GM21447 (cell line): ENCODE measurements at regions not wholly inside any gene's neighbourhood (a gene's known extent, or its start where the extent isn't known, plus 50 kb on each side); places are given as distances from the start of the nearest gene placed in this dataset.

Experiments
- ATAC-seq: cut with Tn5 transposase; IDR thresholded peaks from one replicate; pipeline ENCODE4 v1.9.1; 2021; ENCODE audit not compliant: unreplicated experiment

DNA sequence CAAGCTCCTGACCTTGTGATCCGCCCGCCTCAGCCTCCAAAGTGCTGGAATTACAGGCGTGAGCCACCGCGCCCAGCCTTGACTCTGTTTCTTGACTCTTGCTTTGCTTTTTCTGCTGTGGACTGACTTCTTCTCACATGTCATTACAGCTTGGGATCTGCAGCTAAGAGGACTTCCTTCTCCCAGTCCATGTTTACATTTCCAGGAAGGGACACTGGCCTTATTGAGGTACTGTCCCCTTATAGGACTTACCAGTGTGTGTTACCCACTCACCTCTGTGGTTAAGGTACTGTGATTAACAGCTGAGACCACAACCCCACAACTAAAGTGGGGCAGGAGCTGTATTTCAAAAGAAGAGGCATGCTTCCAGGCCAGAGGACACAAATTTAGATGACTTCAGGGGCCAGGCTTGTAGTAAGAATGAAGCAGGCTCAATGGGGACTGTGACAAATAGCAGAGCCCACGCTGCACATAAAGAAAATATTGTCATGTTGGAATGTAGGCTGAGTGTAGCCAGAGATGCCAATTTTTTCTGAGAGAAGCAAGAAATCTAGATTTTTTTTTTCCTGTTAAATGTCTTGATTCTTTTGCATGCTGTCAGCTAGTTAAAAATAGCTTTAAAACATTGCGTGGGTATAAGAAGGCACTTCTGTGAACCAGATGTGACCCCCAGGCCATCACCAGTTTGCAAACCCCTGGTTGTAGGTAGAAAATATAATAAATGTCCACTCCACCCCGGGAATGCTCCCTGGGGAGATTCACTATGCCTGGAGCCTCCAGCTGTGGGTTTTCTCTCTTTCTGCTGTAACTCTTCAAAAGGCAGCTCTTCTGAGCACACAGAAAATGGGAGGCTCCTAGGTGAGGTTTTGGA, 75.0 kb downstream of the PTPDC1 start:
- no peak for ATAC-seq

DNA sequence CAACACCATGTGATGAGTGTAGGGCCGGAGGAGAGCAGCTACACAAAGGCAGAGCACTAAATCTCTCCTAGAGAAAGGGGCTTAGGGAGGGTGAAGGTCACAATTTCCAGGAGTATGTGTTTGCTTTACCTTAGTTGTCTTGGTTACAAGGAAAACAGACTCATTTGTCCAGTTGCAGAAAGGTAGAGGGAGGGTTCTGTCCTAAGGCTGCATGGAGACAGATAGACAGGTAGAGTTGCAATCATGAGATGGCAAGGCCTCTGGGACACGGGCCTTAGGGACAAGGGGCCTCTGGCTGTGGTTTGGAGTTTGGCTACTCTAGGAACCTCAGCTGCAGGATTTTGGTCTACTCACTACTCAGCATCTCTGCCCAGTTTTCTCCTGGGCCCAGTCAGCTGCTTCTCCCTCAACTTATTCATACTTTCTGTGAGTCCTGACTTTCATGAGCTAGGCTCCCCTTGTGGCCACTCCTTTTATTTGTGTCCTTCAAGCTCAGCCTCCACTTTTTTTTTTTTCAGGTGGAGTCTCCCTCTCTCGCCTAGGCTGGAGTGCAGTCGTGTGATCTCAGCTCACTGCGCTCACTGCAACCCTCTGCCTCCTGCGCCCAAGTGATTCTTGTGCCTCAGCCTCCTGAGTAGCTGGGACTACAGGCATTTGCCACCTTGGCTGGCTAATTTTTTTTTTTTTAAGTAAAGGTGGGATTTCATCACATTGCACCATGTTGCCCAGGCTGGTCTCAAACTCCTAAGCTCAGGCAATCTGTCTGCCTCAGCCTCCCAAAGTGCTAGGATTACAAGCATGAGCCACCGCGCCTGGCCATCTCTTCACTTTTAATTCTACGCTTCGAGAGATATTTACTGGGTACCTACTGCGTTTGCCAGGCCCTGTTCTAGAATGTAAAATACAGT, 76.6 kb downstream of the PTPDC1 start:
- no peak for ATAC-seq

DNA sequence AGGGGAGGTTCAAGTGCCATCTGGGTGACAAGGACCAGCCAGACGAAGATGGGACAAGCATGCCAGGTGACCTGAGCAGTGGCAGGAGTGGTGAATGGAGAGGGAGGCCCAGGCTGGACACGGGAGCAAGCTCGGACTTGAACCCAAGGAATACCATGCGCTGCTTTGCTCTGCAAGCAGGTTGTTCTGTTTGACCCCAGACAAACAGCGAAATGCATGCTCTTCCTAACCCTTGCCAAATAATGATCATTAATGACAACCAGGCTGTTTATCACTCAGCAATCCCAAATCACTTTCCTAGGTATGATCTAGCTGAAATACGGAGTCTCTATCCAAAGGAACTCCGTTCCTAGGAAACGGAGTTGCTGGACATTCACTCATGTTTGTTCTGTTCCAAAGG, 77.4 kb downstream of the PTPDC1 start:
- ATAC-seq = no peak

DNA sequence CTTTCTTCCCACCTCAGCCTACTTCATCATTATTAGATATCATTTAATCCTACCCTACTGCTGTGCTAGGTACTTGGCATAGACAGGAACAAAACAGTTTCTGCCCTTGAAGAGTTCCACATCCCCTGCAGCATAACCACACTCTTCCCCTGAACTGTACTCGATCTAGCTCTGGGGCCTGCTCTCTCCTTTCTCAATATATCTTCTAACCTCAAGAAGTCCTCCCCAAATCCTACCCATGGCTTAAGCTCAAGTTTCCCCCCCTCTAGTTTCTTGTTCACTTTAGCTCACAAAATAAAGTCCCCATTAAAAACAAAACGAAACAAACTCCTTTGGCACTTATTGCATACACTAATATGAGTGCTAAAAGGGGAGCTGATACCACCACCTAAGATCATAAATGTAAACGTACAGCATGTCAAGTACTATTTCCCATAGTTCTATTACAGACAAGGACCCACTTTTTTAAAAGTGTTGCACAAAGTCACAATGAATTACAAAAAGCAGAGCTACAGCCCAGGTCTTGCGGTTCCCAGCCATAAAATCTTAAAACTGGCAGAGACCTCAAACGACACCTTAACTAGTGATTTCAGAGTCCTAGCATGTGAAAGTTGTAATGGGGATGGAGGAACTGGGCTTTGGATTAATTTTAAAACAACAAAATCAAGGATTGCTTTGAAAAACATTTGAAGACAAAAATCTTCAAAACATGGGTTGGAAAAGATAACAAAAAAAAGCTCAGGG, 80.7 kb downstream of the PTPDC1 start:
- ATAC-seq = no peak

DNA sequence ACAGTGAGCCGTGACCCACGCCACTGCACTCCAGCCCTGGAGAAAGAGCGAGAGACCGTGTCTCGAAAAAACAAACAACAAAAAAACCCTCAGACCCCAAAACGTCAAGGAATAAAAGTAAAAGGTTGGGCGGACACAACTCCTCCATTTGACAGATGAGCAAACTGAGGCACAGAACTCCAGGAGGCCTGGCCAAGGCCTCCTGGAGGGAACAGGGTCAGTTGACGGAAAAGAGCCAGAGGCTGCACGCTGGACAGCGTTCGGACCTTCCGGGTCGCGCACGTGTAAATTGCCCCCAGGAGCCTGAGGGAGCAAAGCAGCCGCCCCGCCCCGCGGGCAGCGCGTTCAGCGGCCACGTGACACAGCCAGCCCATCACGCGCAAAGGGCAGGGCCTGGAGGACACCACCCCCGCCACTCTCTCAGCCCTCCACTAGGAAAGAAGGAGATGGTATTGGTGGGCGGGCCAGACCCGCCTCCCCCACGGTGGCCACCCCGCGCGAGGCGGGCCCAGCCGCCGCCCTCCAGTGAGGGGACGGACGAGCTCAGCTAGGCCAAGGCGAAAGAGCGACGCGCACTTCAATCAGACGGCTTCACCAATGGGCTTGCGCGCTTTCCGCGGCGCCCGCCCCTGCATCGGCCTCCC, 81.5 kb downstream of the PTPDC1 start:
- ATAC-seq = peak; percentile 86

DNA sequence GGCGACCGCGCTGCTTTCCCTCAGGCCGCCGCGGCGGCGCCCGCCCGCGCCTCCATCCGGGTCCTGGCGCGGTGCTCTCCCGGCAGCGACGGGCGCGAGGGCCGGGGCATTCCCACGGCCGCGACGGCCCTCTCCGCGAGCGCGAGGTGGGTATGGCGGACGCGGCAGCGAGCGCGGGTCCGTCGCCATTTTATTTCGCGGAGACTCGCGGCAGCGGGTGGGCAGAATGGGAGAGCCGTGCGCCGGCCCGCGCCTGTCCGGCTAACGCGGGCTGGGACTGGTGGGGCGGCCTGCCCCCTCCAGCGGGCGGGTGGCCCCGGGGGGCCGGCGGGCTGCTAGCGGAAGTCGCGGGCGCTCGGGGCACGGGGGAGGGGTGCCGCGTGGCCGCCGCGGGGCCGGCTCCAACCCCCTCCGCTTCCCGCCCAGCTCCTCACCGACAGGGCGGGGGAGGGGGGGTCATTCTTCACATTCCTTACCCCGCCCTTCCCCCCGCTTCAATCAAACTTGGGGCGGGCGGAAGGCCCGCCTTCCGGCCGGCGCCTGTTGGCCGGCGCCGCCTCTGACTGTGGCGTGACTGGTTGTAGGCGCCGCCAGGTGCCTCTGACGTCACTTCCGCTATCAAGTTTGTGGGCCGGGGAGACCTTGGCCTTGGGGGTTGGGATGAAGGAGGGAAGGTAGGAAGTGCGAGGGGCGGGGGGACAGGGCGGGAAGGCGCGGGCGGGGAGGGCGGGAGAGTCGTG, 82.1 kb downstream of the PTPDC1 start:
- ATAC-seq = peak; percentile 59

DNA sequence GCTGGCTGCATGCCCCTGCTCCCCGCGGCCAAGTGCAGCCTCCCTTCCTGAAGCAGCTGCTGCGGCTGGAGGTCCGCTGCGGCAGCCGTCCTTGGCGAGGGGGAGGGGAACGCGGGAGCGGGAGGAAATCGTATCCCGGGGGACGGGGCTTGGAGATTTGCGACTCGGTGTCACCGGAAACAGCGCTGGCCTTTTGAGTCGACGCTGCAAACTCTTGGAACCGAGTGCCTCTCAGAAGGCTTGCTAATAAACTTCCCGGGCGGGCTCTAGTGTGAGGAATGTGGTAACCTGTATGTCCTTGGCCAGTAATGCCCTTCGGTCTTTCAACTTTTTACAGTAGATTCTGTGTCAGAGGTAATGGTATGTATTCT, 82.7 kb downstream of the PTPDC1 start:
- ATAC-seq = peak; percentile 3

DNA sequence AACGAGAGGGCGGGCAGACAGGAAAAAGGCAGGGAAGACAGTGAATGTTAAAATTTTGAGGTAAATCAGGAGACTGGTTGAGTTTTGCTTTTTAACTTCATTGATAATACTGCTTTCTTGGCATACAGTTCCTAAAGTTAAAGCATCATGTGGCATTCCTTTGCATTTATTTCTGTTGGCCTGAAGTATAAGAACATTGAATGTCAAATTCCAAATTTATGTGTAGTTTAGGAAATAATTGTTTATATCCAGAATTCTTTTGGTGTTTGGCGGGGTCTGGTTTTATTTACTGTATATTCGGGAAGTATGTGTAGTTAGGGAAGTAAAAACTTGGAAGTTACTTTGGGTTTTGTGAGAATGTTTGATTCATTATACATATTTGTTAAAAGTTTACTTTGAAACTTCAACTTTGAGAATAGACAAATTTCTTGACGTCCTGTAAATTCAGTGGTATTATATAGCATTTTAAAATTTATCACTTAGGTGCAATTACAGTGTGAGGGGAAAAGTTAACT, 83.2 kb downstream of the PTPDC1 start:
- ATAC-seq = no peak

DNA sequence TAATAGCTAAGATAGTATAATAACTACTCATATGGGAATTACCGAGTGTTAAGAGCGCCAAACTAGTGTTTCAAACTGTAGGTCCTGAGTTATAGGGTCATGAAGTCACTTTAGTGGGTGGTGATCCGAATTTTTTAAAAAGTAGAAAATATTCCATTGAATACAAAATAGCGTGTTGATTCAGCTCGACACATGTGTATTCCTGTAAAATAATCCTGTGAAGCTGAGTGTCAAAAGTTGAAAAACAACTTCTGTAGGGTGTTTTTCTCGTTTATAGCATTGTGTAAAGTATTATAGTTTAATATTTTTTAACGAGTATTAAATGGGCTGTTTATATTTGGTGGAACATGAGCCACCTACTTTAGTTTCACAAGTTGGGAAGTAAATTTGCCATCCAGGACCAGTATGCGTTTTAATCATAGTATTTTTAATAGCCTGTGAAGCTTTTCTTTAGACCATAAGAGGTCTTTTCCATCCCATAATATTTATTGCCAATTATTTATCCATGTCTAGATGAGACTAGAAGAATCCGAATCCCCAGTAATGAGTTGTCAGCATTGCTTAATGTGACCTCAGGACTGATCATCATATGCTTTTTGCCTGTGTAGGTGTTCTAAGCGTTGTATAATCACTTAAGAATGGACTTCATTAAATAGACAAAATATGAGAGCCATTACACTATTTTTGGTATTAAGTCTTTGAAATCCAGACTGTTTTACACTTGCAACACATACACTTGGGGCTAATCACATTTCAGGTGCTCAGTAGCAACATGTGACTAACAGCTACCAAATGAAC, 84.1 kb downstream of the PTPDC1 start:
- ATAC-seq = no peak

DNA sequence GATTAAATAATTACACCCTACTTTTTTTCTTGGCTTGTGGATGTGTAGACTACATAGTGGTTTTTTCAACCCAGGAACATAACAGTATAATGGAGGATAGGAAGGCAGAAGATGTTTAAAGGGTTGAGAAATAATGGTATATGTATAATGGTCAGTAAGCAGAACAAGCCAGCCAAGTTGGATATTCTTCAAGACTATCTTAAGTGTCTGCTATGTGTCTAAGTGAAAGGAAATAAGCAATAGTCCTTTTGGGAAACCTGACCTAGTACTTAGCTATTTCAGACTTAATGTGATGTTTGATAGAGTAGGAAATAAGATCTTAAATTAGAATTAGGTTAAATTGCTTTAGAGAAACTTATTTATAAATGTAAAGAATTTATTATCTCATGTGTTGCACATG, 85.7 kb downstream of the PTPDC1 start:
- ATAC-seq = no peak

DNA sequence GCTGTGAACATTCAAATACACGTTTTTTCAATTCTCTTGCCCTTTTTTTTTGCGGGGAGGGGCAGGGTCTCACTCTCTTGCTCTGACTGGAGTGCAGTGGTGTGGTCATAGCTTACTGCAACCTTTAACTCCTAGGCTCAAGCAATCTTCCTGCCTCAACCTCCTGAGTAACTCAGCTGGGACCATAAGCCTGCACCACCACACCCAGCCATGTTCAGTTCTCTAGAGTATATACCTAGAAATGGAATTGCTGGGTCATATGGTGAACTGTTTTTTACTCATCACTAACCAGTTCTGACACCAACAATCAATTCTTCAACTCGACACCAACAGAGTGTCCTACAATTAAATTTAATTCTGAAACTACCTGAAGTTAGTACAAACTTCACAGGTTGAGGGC, 85.5 kb upstream of the ZNF169 start:
- no peak for ATAC-seq

DNA sequence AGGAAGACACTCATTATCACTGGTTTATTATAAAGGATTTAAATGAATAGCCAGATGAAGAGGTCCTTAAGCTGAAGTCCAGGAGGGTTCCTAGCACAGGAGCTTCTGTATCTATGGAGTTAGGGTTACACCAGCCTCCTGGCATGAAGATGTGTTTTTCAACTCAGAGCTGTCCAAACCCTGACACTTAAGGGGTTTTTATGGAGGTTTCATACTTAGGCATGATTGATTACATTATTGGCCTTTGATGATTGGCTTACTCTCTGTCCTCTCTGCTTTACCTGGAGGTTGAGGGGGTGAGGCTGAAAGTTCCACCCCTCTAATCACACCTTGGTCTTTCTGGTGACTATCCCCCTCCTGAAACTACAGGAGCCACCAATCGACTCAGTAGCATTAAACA, 84.9 kb upstream of the ZNF169 start:
- no peak for ATAC-seq

DNA sequence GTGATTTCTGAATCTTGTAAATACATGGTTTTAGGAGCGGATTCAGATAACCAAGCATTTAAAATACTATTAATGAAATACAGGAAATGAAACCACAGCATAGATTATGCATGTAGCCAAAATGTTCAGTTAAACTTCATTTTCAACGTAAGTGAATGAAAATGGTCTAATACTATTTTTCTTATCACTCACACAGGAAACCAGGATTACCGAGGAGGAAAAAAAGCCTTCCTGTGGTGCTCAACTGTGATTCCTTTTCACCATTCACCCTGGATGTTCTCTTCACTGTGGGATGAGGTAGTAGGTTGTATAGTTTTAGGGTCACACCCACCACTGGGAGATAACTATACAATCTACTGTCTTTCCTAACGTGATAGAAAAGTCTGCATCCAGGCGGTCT, 83.4 kb upstream of the ZNF169 start:
- no peak for ATAC-seq

DNA sequence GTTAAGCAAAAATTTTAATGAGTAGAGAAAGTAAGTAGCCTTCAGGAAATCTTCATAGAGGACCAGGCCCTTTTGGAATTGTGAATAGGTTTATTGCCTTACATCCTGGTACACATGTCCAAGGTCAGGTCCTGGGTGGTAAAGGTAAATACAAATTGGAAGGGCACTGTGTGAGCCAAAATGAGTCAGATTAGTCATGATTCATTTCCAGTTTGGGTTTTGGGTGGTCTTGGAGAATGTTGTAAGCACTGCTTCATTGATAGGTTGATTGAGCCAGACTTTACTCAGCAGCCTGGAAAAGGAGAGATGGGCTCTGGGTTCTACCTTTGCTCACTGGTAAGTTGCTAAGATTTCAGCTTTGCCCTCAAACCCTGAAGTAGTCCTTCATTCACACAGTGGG, 82.5 kb upstream of the ZNF169 start:
- no peak for ATAC-seq

DNA sequence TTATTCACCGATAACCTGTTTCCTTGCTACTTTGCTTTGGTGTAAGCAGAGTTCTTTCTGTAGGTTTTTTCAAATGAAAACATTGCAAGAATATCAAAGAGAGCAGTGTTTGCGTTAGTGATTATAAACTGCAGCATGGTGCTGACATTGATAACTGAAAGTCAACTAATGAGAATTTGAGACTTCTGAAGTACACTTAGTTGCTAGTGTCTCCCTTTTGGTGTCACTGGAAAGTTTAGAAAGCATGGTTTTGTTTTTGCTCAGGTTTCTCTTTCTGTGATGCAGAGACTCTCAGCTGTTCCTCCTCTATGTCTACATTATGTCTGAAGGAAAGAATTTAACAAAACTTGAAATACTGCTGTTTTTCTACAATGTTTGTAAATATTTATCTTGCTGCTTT, 80.2 kb upstream of the ZNF169 start:
- peak; percentile 61 for ATAC-seq

DNA sequence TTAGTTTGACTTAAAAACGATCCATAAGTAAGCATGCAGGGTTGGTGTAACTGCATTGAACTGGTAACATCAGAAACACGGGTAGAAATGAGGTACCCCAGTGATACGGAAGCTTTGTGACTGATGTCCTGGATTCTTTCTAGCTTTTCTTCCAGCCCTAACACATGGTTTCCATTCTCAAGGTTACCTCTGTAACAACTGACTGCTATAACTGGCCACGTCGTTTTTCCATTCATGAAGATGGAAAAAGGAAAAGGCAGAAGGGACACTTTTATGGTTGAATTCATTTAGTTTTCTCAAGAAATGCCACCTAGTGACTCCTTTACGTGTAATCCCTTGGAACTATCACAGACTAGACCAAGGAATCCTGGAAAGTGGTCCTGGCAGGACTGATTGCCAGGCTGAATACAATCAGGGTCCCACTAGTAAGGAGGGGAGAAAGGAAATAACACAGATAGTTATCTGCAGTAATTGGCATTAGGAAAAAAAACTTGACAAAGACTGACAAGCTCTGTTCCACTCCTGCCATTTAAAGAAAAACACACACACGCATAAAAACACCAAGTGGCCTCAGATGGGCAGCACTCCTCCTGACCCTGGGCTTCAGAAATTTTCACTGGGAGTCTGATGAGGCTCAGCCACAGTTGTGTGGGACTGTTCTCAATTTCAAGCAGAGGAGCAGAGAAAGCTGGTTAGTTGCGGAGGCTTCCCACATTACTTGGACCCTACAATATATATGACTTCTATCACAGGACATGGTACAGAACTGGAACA, 77.5 kb upstream of the ZNF169 start:
- no peak for ATAC-seq

DNA sequence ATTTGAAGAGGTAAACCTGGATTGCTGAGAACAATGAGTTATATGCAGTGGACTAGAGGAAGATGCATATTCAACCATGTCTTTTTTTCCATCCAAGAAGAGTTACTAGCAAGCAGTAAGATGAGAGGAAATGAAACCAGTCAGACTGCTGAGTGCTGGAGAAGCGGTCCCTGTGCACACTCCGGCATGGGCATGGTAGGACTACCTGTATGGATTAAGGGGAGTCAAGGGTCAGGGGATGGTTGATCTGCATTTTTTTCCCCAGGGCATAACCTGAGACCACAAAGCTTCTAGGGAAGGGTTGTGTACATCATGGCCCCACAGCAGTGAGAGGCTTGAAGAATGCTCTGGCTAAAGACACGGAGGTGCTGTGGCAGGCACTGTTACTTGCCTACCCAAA, 76.6 kb upstream of the ZNF169 start:
- no peak for ATAC-seq

DNA sequence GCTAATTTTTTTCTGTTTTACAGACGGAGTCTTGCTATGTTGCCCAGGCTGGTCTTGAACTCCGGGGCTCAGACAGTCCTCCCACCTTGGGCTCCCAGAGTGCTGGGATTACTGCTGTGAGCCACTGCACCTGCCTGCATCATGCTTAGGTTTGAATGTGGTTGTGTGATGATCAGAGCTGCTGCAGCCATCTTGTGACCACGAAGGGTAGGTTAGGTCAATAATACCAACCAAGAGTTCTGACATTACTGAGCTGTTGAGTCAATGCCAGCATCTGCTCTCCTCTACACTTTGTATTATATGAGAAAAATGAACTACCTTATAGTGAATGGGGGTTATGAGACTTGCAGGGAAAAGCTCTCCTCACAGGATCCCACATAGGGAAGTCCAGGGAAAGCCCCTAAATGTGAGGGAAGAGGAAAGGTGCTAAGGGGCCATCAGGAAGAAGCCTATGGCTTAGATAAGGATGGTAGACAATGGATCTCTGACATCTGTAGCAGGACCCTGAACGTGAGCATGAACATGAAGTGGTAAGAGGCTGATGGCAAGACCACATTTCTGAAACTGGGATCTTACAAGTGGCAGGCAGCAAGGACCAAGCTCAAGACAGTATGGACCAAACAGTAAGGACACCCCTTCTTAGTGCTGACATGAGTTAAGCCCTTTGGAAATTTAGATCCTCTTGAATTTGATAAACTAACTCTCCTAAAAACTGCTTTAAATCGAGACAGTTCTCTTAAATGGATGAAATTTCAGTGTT, 75.7 kb upstream of the ZNF169 start:
- ATAC-seq = no peak
